ENCODE measurements at regions not wholly inside any gene's neighbourhood (a gene's known extent, or its start where the extent isn't known, plus 50 kb on each side); places are given as distances from the start of the nearest gene placed in this dataset.
"Not testable (repeated sequence)": the region's sequence is repeated elsewhere in the genome, so short reads cannot be mapped to it uniquely, and the experiment has no call there.

DNA sequence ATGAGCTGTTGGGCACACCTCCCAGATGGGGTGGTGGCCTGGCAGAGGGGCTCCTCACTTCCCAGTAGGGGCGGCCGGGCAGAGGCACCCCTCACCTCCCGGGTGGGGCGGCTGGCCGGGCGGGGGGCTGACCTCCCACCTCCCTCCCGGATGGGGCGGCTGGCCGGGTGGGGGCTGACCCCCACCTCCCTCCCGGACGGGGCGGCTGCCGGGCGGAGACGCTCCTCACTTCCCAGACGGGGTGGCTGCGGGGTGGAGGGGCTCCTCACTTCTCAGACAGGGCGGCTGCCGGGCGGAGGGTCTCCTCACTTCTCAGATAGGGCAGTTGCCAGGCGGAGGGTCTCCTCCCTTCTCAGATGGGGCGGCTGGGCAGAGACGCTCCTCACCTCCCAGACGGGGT, 820.0 kb downstream of the ZPLD1 start:
- TF ChIP-seq, protein P1, sequence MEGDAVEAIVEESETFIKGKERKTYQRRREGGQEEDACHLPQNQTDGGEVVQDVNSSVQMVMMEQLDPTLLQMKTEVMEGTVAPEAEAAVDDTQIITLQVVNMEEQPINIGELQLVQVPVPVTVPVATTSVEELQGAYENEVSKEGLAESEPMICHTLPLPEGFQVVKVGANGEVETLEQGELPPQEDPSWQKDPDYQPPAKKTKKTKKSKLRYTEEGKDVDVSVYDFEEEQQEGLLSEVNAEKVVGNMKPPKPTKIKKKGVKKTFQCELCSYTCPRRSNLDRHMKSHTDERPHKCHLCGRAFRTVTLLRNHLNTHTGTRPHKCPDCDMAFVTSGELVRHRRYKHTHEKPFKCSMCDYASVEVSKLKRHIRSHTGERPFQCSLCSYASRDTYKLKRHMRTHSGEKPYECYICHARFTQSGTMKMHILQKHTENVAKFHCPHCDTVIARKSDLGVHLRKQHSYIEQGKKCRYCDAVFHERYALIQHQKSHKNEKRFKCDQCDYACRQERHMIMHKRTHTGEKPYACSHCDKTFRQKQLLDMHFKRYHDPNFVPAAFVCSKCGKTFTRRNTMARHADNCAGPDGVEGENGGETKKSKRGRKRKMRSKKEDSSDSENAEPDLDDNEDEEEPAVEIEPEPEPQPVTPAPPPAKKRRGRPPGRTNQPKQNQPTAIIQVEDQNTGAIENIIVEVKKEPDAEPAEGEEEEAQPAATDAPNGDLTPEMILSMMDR (IDR thresholded peaks at IDR 0.05) = not testable (repeated sequence)
- not testable (repeated sequence) for TF ChIP-seq POLR2A (IDR thresholded peaks at IDR 0.05)
